WTC11 (cell line): ENCODE measurements at regions not wholly inside any gene's neighbourhood (a gene's known extent, or its start where the extent isn't known, plus 50 kb on each side); places are given as distances from the start of the nearest gene placed in this dataset.

Experiments used
- ATAC-seq: fragments of 200-7000 bp; cut with Tn5 transposase; 2 replicates; pipeline ENCODE4 v1.10.0; 2021; ENCODE audit warnings: mild to moderate bottlenecking, moderate library complexity
- CTCF ChIA-PET: fragments of 300-600 bp; sonication (Branson Sonifier 250); formaldehyde crosslinking; loops from one replicate; lab custom pipeline; 2021; ENCODE audit warnings: antibody characterized with exemption; lab: Charles Lee
- POLR2A ChIA-PET: fragments of 350-600 bp; sonication (Branson Sonifier 250); formaldehyde crosslinking; loops from one replicate; lab custom pipeline; 2021; ENCODE audit warnings: antibody characterized with exemption; lab: Charles Lee
- DNase-seq: peaks from one replicate; pipeline ENCODE4 v3.0.0; 2021; ENCODE audit warnings: low spot score
- H3K27ac Mint-ChIP-seq: 2 replicates; pipeline ENCODE4 v1.8.0; 2021; ENCODE audit warnings: mixed read lengths
- H3K27me3 Mint-ChIP-seq: 2 replicates; pipeline ENCODE4 v1.8.0; 2021; ENCODE audit warnings: low read depth, mild to moderate bottlenecking, moderate library complexity, mixed read lengths
- H3K36me3 Mint-ChIP-seq: 2 replicates; pipeline ENCODE4 v1.8.0; 2021; ENCODE audit warnings: mixed read lengths
- H3K4me1 Mint-ChIP-seq: 2 replicates; pipeline ENCODE4 v1.8.0; 2022; ENCODE audit warnings: mixed read lengths
- H3K4me3 Mint-ChIP-seq: 2 replicates; pipeline ENCODE4 v1.8.0; 2021; ENCODE audit warnings: mild to moderate bottlenecking, moderate library complexity, mixed read lengths
- H3K9me3 Mint-ChIP-seq: 2 replicates; pipeline ENCODE4 v1.8.0; 2021; ENCODE audit warnings: mixed read lengths
- CREM ChIP-seq: sonication (generic); formaldehyde crosslinking; IDR thresholded peaks from 2 replicates; pipeline ENCODE4 v1.8.1; 2022; ENCODE audit warnings: mild to moderate bottlenecking, missing genetic modification reagents, moderate library complexity
- ESRRA ChIP-seq: sonication (generic); formaldehyde crosslinking; IDR thresholded peaks from 2 replicates; pipeline ENCODE4 v1.8.1; 2022; ENCODE audit warnings: mild to moderate bottlenecking, missing genetic modification reagents, borderline replicate concordance
- FOXP1 ChIP-seq: sonication (generic); formaldehyde crosslinking; IDR thresholded peaks from 2 replicates; pipeline ENCODE4 v1.8.0; 2022; ENCODE audit warnings: missing genetic modification reagents, mild to moderate bottlenecking, moderate library complexity, borderline replicate concordance
- HMGA2 ChIP-seq: fragments of 250-450 bp; sonication (Bioruptor Pico); IDR thresholded peaks from 2 replicates; pipeline ENCODE4 v1.4.0; 2021; ENCODE audit warnings: mild to moderate bottlenecking, moderate library complexity
- KAT7 ChIP-seq: sonication (generic); formaldehyde crosslinking; IDR thresholded peaks from 2 replicates; pipeline ENCODE4 v1.8.1; 2023; ENCODE audit warnings: missing genetic modification reagents, mild to moderate bottlenecking, borderline replicate concordance
- MYBL2 ChIP-seq: sonication (generic); formaldehyde crosslinking; IDR thresholded peaks from 2 replicates; pipeline ENCODE4 v1.8.1; 2023; ENCODE audit warnings: mild to moderate bottlenecking, moderate library complexity, missing genetic modification reagents
- NR1H2 ChIP-seq: sonication (generic); formaldehyde crosslinking; IDR thresholded peaks from 2 replicates; pipeline ENCODE4 v1.9.0; 2021; ENCODE audit warnings: mild to moderate bottlenecking, moderate library complexity, missing genetic modification reagents
- PRRX2 ChIP-seq: fragments of 250-450 bp; sonication (Bioruptor Pico); IDR thresholded peaks from 2 replicates; pipeline ENCODE4 v1.8.0; 2021; ENCODE audit warnings: mild to moderate bottlenecking
- SMAD3 ChIP-seq: sonication (generic); formaldehyde crosslinking; IDR thresholded peaks from 2 replicates; pipeline ENCODE4 v1.8.0; 2022; ENCODE audit warnings: missing genetic modification reagents, mild to moderate bottlenecking, borderline replicate concordance
- ZNF121 ChIP-seq: sonication (generic); formaldehyde crosslinking; IDR thresholded peaks from 2 replicates; pipeline ENCODE4 v1.8.0; 2023; ENCODE audit warnings: missing genetic modification reagents
- ZNF232 ChIP-seq: sonication (generic); formaldehyde crosslinking; IDR thresholded peaks from 2 replicates; pipeline ENCODE4 v1.8.0; 2022; ENCODE audit warnings: mild to moderate bottlenecking, missing genetic modification reagents
- ZNF263 ChIP-seq: sonication (generic); formaldehyde crosslinking; IDR thresholded peaks from 2 replicates; pipeline ENCODE4 v1.8.1; 2022; ENCODE audit warnings: low read depth, mild to moderate bottlenecking, moderate library complexity, missing genetic modification reagents
- TF ChIP-seq, protein P1 (sequence below): fragments of 200-600 bp; IDR thresholded peaks from 2 replicates; pipeline ENCODE4 v1.8.0; 2022; ENCODE audit warnings: antibody characterized with exemption
- TF ChIP-seq, protein P2 (sequence below): sonication (generic); formaldehyde crosslinking; conservative IDR thresholded peaks from 2 replicates; pipeline ENCODE4 v1.8.1; 2023; ENCODE audit warnings: mild to moderate bottlenecking, low read depth, missing genetic modification reagents, moderate library complexity
- TF ChIP-seq, protein P3 (sequence below): sonication (generic); formaldehyde crosslinking; IDR thresholded peaks from 2 replicates; pipeline ENCODE4 v1.8.0; 2023; ENCODE audit warnings: mild to moderate bottlenecking, missing genetic modification reagents
- TF ChIP-seq, protein P4 (sequence below): sonication (generic); formaldehyde crosslinking; IDR thresholded peaks from 2 replicates; pipeline ENCODE4 v1.8.0; 2022; ENCODE audit warnings: mild to moderate bottlenecking, missing genetic modification reagents
- TF ChIP-seq, protein P5 (sequence below): sonication (generic); formaldehyde crosslinking; IDR thresholded peaks from 2 replicates; pipeline ENCODE4 v1.8.0; 2022; ENCODE audit warnings: mild to moderate bottlenecking, missing genetic modification reagents
- TF ChIP-seq, protein P6 (sequence below): sonication (generic); formaldehyde crosslinking; IDR thresholded peaks from 2 replicates; pipeline ENCODE4 v1.8.1; 2023; ENCODE audit warnings: mild to moderate bottlenecking, missing genetic modification reagents, moderate library complexity

DNA sequence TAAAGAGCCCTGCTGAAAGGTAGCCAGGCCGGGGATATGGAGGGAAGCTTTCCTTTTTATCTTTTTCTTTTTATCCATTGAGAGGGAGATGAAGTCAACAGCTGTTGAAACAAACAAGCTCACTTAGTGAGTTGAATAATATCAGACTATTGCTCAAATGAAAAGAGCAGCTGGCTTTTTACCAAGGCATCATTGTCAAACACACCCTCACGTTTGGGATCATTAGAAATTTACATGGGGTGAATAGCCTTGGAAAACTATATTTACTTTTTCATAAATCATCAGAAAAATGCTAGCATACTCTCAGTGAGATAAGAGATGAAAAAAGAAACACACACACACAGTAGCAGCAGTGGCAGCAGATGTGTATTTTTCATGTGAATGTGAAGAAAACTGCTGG, 71.5 kb upstream of the HNMT start (continued):
- TF ChIP-seq, protein P1, sequence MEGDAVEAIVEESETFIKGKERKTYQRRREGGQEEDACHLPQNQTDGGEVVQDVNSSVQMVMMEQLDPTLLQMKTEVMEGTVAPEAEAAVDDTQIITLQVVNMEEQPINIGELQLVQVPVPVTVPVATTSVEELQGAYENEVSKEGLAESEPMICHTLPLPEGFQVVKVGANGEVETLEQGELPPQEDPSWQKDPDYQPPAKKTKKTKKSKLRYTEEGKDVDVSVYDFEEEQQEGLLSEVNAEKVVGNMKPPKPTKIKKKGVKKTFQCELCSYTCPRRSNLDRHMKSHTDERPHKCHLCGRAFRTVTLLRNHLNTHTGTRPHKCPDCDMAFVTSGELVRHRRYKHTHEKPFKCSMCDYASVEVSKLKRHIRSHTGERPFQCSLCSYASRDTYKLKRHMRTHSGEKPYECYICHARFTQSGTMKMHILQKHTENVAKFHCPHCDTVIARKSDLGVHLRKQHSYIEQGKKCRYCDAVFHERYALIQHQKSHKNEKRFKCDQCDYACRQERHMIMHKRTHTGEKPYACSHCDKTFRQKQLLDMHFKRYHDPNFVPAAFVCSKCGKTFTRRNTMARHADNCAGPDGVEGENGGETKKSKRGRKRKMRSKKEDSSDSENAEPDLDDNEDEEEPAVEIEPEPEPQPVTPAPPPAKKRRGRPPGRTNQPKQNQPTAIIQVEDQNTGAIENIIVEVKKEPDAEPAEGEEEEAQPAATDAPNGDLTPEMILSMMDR = no peak
- TF ChIP-seq HMGA2 (CRISPR knock-in tag) (no peak), SMAD3 (CRISPR knock-in tag) (no peak), PRRX2 (CRISPR knock-in tag) (no peak), ESRRA (CRISPR knock-in tag) (no peak), ZNF121 (CRISPR knock-in tag) (no peak)
- TF ChIP-seq, protein P2, sequence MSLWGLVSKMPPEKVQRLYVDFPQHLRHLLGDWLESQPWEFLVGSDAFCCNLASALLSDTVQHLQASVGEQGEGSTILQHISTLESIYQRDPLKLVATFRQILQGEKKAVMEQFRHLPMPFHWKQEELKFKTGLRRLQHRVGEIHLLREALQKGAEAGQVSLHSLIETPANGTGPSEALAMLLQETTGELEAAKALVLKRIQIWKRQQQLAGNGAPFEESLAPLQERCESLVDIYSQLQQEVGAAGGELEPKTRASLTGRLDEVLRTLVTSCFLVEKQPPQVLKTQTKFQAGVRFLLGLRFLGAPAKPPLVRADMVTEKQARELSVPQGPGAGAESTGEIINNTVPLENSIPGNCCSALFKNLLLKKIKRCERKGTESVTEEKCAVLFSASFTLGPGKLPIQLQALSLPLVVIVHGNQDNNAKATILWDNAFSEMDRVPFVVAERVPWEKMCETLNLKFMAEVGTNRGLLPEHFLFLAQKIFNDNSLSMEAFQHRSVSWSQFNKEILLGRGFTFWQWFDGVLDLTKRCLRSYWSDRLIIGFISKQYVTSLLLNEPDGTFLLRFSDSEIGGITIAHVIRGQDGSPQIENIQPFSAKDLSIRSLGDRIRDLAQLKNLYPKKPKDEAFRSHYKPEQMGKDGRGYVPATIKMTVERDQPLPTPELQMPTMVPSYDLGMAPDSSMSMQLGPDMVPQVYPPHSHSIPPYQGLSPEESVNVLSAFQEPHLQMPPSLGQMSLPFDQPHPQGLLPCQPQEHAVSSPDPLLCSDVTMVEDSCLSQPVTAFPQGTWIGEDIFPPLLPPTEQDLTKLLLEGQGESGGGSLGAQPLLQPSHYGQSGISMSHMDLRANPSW (CRISPR knock-in tag) = no peak

DNA sequence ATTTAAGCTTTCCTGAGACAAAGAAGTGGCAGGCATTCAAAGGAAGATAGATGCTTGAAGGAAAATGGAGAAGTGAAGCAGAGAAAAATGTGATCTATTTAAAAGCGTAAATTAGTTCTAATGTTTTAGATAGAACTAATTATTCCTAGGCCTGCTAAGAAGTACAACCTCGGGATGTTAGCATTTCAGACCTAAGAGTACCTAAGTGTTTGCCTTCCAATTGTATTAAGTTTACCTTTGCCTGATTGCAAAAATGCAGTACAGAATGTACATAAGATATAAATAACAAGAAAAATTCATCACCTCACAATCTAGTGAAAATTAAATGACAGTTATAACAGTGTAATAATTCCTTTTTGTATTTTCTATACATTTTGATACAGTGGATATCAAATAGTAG, 71.1 kb upstream of the HNMT start:
- no peaks in the 10 kb centered on the region for H3K36me3 Mint-ChIP-seq
- no peak for DNase-seq
- no peak for ATAC-seq
- TF ChIP-seq, protein P3, sequence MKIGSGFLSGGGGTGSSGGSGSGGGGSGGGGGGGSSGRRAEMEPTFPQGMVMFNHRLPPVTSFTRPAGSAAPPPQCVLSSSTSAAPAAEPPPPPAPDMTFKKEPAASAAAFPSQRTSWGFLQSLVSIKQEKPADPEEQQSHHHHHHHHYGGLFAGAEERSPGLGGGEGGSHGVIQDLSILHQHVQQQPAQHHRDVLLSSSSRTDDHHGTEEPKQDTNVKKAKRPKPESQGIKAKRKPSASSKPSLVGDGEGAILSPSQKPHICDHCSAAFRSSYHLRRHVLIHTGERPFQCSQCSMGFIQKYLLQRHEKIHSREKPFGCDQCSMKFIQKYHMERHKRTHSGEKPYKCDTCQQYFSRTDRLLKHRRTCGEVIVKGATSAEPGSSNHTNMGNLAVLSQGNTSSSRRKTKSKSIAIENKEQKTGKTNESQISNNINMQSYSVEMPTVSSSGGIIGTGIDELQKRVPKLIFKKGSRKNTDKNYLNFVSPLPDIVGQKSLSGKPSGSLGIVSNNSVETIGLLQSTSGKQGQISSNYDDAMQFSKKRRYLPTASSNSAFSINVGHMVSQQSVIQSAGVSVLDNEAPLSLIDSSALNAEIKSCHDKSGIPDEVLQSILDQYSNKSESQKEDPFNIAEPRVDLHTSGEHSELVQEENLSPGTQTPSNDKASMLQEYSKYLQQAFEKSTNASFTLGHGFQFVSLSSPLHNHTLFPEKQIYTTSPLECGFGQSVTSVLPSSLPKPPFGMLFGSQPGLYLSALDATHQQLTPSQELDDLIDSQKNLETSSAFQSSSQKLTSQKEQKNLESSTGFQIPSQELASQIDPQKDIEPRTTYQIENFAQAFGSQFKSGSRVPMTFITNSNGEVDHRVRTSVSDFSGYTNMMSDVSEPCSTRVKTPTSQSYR = no peak
- TF ChIP-seq CREM (CRISPR knock-in tag) (no peak), ZNF263 (CRISPR knock-in tag) (no peak), NR1H2 (CRISPR knock-in tag) (no peak), FOXP1 (CRISPR knock-in tag) (no peak), KAT7 (CRISPR knock-in tag) (no peak), MYBL2 (no peak), ZNF232 (CRISPR knock-in tag) (no peak)
- TF ChIP-seq, protein P4, sequence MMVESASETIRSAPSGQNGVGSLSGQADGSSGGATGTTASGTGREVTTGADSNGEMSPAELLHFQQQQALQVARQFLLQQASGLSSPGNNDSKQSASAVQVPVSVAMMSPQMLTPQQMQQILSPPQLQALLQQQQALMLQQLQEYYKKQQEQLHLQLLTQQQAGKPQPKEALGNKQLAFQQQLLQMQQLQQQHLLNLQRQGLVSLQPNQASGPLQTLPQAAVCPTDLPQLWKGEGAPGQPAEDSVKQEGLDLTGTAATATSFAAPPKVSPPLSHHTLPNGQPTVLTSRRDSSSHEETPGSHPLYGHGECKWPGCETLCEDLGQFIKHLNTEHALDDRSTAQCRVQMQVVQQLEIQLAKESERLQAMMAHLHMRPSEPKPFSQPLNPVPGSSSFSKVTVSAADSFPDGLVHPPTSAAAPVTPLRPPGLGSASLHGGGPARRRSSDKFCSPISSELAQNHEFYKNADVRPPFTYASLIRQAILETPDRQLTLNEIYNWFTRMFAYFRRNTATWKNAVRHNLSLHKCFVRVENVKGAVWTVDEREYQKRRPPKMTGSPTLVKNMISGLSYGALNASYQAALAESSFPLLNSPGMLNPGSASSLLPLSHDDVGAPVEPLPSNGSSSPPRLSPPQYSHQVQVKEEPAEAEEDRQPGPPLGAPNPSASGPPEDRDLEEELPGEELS (CRISPR knock-in tag) = no peak
- TF ChIP-seq, protein P5, sequence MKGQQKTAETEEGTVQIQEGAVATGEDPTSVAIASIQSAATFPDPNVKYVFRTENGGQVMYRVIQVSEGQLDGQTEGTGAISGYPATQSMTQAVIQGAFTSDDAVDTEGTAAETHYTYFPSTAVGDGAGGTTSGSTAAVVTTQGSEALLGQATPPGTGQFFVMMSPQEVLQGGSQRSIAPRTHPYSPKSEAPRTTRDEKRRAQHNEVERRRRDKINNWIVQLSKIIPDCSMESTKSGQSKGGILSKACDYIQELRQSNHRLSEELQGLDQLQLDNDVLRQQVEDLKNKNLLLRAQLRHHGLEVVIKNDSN (CRISPR knock-in tag) = no peak
- TF ChIP-seq, protein P6, sequence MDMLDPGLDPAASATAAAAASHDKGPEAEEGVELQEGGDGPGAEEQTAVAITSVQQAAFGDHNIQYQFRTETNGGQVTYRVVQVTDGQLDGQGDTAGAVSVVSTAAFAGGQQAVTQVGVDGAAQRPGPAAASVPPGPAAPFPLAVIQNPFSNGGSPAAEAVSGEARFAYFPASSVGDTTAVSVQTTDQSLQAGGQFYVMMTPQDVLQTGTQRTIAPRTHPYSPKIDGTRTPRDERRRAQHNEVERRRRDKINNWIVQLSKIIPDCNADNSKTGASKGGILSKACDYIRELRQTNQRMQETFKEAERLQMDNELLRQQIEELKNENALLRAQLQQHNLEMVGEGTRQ = no peak
- TF ChIP-seq, protein P1 = no peak
- TF ChIP-seq, protein P2 (CRISPR knock-in tag) = no peak
- TF ChIP-seq, all 79 proteins: peak for 0
- Mint-ChIP-seq H3K27ac (no peak overlapping the region), H3K27me3 (no peaks in the 10 kb centered on the region), H3K9me3 (no peaks in the 10 kb centered on the region), H3K4me3 (no peak overlapping the region), H3K4me1 (peaks cover 23% of the 10 kb centered on the region)
- ChIA-PET CTCF (no interaction called here), POLR2A (no interaction called here)
